Coronary artery (tissue), 2 donors: ENCODE measurements at regions not wholly inside any gene's neighbourhood (a gene's known extent, or its start where the extent isn't known, plus 50 kb on each side); places are given as distances from the start of the nearest gene placed in this dataset.
"Not testable (repeated sequence)": the region's sequence is repeated elsewhere in the genome, so short reads cannot be mapped to it uniquely, and the experiment has no call there.

Experiments used
- DNase-seq: peaks from one replicate; pipeline ENCODE4 v3.0.0-alpha.2; 2017; ENCODE audit warnings: low spot score
- H3K27ac ChIP-seq, 2 donors: fragments of 200-600 bp; sonication (generic); one replicate each; pipeline ENCODE4 v1.5.1; 2016 to 2019
- H3K4me3 ChIP-seq: fragments of 200-600 bp; sonication (generic); 2 replicates; pipeline ENCODE4 v1.5.1; 2016; ENCODE audit warnings: mild to moderate bottlenecking, moderate library complexity
- CTCF ChIP-seq: fragments of 200-600 bp; sonication (generic); IDR thresholded peaks from one replicate; pipeline ENCODE4 v1.5.1; 2019; ENCODE audit warnings: antibody characterized with exemption

GRCh38 chr1:182163821-182164223 lies 102.3 kb upstream of the ZNF648 start:
- Histone ChIP-seq H3K27ac (peak overlapping the region in 1 of 2 donors; percentile 67), H3K4me3 (no peak overlapping the region)
- TF ChIP-seq CTCF = no peak
- no peak for DNase-seq

- no peak overlapping the region for H3K4me3 ChIP-seq
- H3K27ac ChIP-seq = no peak overlapping the region
- no peak for TF ChIP-seq CTCF
- DNase-seq = no peak
Measured at GRCh38 chr1:182159443-182159842, 97.9 kb upstream of the ZNF648 start.

GRCh38 chr1:182157187-182157586 lies 95.7 kb upstream of the ZNF648 start:
- no peak for TF ChIP-seq CTCF

GRCh38 chr1:182154425-182154824 lies 92.9 kb upstream of the ZNF648 start:
- DNase-seq, H3K27ac ChIP-seq, H3K4me3 ChIP-seq: not testable (repeated sequence)

More at GRCh38 chr1:182157187-182157586, 95.7 kb upstream of the ZNF648 start:
- no peak overlapping the region for H3K27ac ChIP-seq
- no peak for DNase-seq
- no peak overlapping the region for H3K4me3 ChIP-seq

GRCh38 chr1:182149411-182149965 lies 88.0 kb upstream of the ZNF648 start:
- Histone ChIP-seq H3K27ac (peak overlapping the region in 1 of 2 donors; percentile 1), H3K4me3 (no peak overlapping the region)
- no peak for DNase-seq
- no peak for TF ChIP-seq CTCF

GRCh38 chr1:182147951-182148350 lies 86.4 kb upstream of the ZNF648 start:
- no peak for TF ChIP-seq CTCF
- no peak for DNase-seq
- Histone ChIP-seq H3K27ac (peak overlapping the region in 1 of 2 donors; percentile 10), H3K4me3 (no peak overlapping the region)

- H3K27ac ChIP-seq = no peak overlapping the region
- TF ChIP-seq CTCF = no peak
- no peak overlapping the region for H3K4me3 ChIP-seq
- DNase-seq = no peak
Measured at GRCh38 chr1:182147136-182147820, 85.8 kb upstream of the ZNF648 start.
